Muscle layer of duodenum (tissue), 2 donors: ENCODE measurements at regions not wholly inside any gene's neighbourhood (a gene's known extent, or its start where the extent isn't known, plus 50 kb on each side); places are given as distances from the start of the nearest gene placed in this dataset.
"Not testable (repeated sequence)": the region's sequence is repeated elsewhere in the genome, so short reads cannot be mapped to it uniquely, and the experiment has no call there.

Experiments
- H3K27ac ChIP-seq: one replicate; pipeline ENCODE4 v1.7.0; 2013; ENCODE audit warnings: mild to moderate bottlenecking, low read length
- H3K27me3 ChIP-seq: one replicate; pipeline ENCODE4 v1.7.0; 2013; ENCODE audit warnings: low read depth, mild to moderate bottlenecking, control low read depth, low read length
- H3K36me3 ChIP-seq, 2 donors: one replicate each; pipeline ENCODE4 v1.7.0; 2013; ENCODE audit warnings: low read length in 2 of 2, control low read depth in 1 of 2, mild to moderate bottlenecking in 1 of 2; ENCODE audit not compliant: insufficient read depth in 2 of 2, control insufficient read depth in 1 of 2
- H3K4me1 ChIP-seq, 2 donors: one replicate each; pipeline ENCODE4 v1.7.0; 2013; ENCODE audit warnings: low read length in 2 of 2, mild to moderate bottlenecking in 2 of 2, control low read depth in 1 of 2, moderate library complexity in 1 of 2; ENCODE audit not compliant: insufficient read depth in 2 of 2, control insufficient read depth in 1 of 2
- H3K4me3 ChIP-seq, 2 donors: one replicate each; pipeline ENCODE4 v1.7.0; 2013; ENCODE audit warnings: low read length in 2 of 2, low read depth in 1 of 2, mild to moderate bottlenecking in 1 of 2
- H3K9me3 ChIP-seq, 2 donors: one replicate each; pipeline ENCODE4 v1.7.0; 2013; ENCODE audit warnings: low read length in 2 of 2, control low read depth in 1 of 2, mild to moderate bottlenecking in 1 of 2; ENCODE audit not compliant: control insufficient read depth in 1 of 2
- donor health status: healthy.

GRCh38 chr6:67933278-67933677 lies 701.8 kb upstream of the ADGRB3 start:
- H3K4me3 ChIP-seq = no peak overlapping the region
- H3K27me3 ChIP-seq = no peaks in the 10 kb centered on the region
- H3K36me3 ChIP-seq = no peaks in the 10 kb centered on the region
- H3K27ac ChIP-seq = no peak overlapping the region
- no peaks in the 10 kb centered on the region for H3K9me3 ChIP-seq
- no peaks in the 10 kb centered on the region for H3K4me1 ChIP-seq

- not testable (repeated sequence) for H3K4me3 ChIP-seq, H3K9me3 ChIP-seq, H3K27me3 ChIP-seq, H3K4me1 ChIP-seq, H3K27ac ChIP-seq, H3K36me3 ChIP-seq
Measured at GRCh38 chr6:67922588-67922987, 712.5 kb upstream of the ADGRB3 start.

- not testable (repeated sequence) for H3K27ac ChIP-seq, H3K4me3 ChIP-seq, H3K4me1 ChIP-seq, H3K36me3 ChIP-seq, H3K9me3 ChIP-seq, H3K27me3 ChIP-seq
Measured at GRCh38 chr6:67920040-67920439, 715.0 kb upstream of the ADGRB3 start.

- Histone ChIP-seq H3K36me3 (no peaks in the 10 kb centered on the region), H3K27me3 (no peaks in the 10 kb centered on the region), H3K4me3 (no peak overlapping the region), H3K4me1 (no peaks in the 10 kb centered on the region), H3K9me3 (no peaks in the 10 kb centered on the region), H3K27ac (no peak overlapping the region)
Measured at GRCh38 chr6:67916399-67916798, 718.7 kb upstream of the ADGRB3 start.

GRCh38 chr6:67914419-67914818 lies 720.7 kb upstream of the ADGRB3 start:
- Histone ChIP-seq H3K4me1 (no peaks in the 10 kb centered on the region), H3K4me3 (no peak overlapping the region), H3K27me3 (no peaks in the 10 kb centered on the region), H3K27ac (no peak overlapping the region), H3K36me3 (no peaks in the 10 kb centered on the region), H3K9me3 (no peaks in the 10 kb centered on the region)

GRCh38 chr6:67909354-67909753 lies 725.7 kb upstream of the ADGRB3 start:
- Histone ChIP-seq H3K27ac (no peak overlapping the region), H3K27me3 (no peaks in the 10 kb centered on the region), H3K4me1 (no peaks in the 10 kb centered on the region), H3K9me3 (no peaks in the 10 kb centered on the region), H3K36me3 (no peaks in the 10 kb centered on the region), H3K4me3 (no peak overlapping the region)

GRCh38 chr6:67908379-67908778 lies 726.7 kb upstream of the ADGRB3 start:
- no peak overlapping the region for H3K27ac ChIP-seq
- H3K27me3 ChIP-seq = no peaks in the 10 kb centered on the region
- H3K4me1 ChIP-seq = no peaks in the 10 kb centered on the region
- H3K36me3 ChIP-seq = no peaks in the 10 kb centered on the region
- no peak overlapping the region for H3K4me3 ChIP-seq
- H3K9me3 ChIP-seq = no peaks in the 10 kb centered on the region

GRCh38 chr6:67904735-67905134 lies 730.3 kb upstream of the ADGRB3 start:
- not testable (repeated sequence) for H3K4me1 ChIP-seq, H3K9me3 ChIP-seq, H3K36me3 ChIP-seq, H3K4me3 ChIP-seq, H3K27me3 ChIP-seq, H3K27ac ChIP-seq

- no peaks in the 10 kb centered on the region for H3K9me3 ChIP-seq
- H3K36me3 ChIP-seq = no peaks in the 10 kb centered on the region
- no peaks in the 10 kb centered on the region for H3K27me3 ChIP-seq
- H3K27ac ChIP-seq = no peak overlapping the region
- H3K4me1 ChIP-seq = no peaks in the 10 kb centered on the region
- no peak overlapping the region for H3K4me3 ChIP-seq
Measured at GRCh38 chr6:67898875-67899274, 736.2 kb upstream of the ADGRB3 start.

GRCh38 chr6:67897998-67898607 lies 737.0 kb upstream of the ADGRB3 start:
- no peaks in the 10 kb centered on the region for H3K36me3 ChIP-seq
- peak overlapping the region in 1 of 2 donors; percentile 9 for H3K4me3 ChIP-seq
- no peaks in the 10 kb centered on the region for H3K9me3 ChIP-seq
- no peak overlapping the region for H3K27ac ChIP-seq
- no peaks in the 10 kb centered on the region for H3K4me1 ChIP-seq
- no peaks in the 10 kb centered on the region for H3K27me3 ChIP-seq

GRCh38 chr6:67896476-67896875 lies 738.6 kb upstream of the ADGRB3 start:
- H3K36me3 ChIP-seq = no peaks in the 10 kb centered on the region
- no peaks in the 10 kb centered on the region for H3K27me3 ChIP-seq
- H3K27ac ChIP-seq = no peak overlapping the region
- H3K9me3 ChIP-seq = no peaks in the 10 kb centered on the region
- no peak overlapping the region for H3K4me3 ChIP-seq
- no peaks in the 10 kb centered on the region for H3K4me1 ChIP-seq

GRCh38 chr6:67889682-67889995 lies 745.4 kb upstream of the ADGRB3 start:
- no peaks in the 10 kb centered on the region for H3K27me3 ChIP-seq
- no peaks in the 10 kb centered on the region for H3K9me3 ChIP-seq
- no peaks in the 10 kb centered on the region for H3K36me3 ChIP-seq
- H3K4me3 ChIP-seq = no peak overlapping the region
- no peak overlapping the region for H3K27ac ChIP-seq
- H3K4me1 ChIP-seq = no peaks in the 10 kb centered on the region
